ENCODE measurements at regions not wholly inside any gene's neighbourhood (a gene's known extent, or its start where the extent isn't known, plus 50 kb on each side); places are given as distances from the start of the nearest gene placed in this dataset.
A peak's percentile ranks its signal among the peaks of the same experiment; 100 is the strongest.

DNA sequence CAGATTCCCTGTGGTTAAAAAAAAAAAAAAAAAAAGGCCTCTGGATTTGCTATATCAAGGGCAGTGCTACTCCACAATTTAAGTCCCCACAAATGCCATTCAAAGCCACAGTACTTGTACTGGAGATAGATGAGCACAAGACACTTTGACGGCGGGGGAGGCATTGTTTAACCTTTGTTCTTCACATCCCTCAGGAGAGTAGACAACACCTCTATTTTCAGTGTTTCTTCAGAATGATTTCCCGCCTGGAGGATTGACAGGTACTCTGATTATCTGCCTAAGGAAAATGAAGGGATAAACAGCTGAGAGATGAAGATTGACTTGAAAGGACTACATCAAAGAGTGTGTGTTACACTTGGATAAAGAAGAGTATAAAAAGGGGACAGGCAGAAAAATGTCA is 58.7 kb downstream of the OTOL1 start:
- H3K23ac ChIP-seq (ENCODE audit: low read length) = no peak overlapping the region
- no peak overlapping the region for H4K8ac ChIP-seq (ENCODE audit: low read depth, low read length)
- no peaks in the 10 kb centered on the region for H3K79me2 ChIP-seq (ENCODE audit: control insufficient read depth, insufficient read depth, low read length)
- H3K9ac ChIP-seq (ENCODE audit: low read length) = no peak overlapping the region
- no peak overlapping the region for H3K27ac ChIP-seq (ENCODE audit: low read depth, low read length)
- no peaks in the 10 kb centered on the region for H3K27me3 ChIP-seq (ENCODE audit: insufficient read depth, low read length, poor library complexity)
- no peak overlapping the region for H3K4me2 ChIP-seq (ENCODE audit: low read length)
- H3K4me1 ChIP-seq (ENCODE audit: control insufficient read depth, low read depth, low read length) = peaks cover 10% of the 10 kb centered on the region
- H3K18ac ChIP-seq (ENCODE audit: low read length) = no peak overlapping the region
- no peak overlapping the region for H2AK5ac ChIP-seq (ENCODE audit: low read length)
- H3K36me3 ChIP-seq (ENCODE audit: control insufficient read depth, insufficient read depth, low read length) = no peaks in the 10 kb centered on the region
- no peak overlapping the region for H3K4ac ChIP-seq (ENCODE audit: low read depth, low read length)
- DNase-seq = no peak
- no peak overlapping the region for H3K4me3 ChIP-seq (ENCODE audit: low read length)
- H3K56ac ChIP-seq (ENCODE audit: low read length) = no peak overlapping the region
- H4K5ac ChIP-seq (ENCODE audit: low read length) = no peak overlapping the region
- WGBS (ENCODE audit: extremely low coverage, insufficient coverage, low lambda C conversion rate) = no CpG with 5 or more reads among the region's 3 CpGs
- no peak overlapping the region for H2BK120ac ChIP-seq (ENCODE audit: low read depth, low read length)
- H3K79me1 ChIP-seq (ENCODE audit: low read length) = no peaks in the 10 kb centered on the region
- no peak overlapping the region for H2BK15ac ChIP-seq (replicated peaks; ENCODE audit: low read depth)
- no peak overlapping the region for H2BK5ac ChIP-seq (ENCODE audit: low read length)

DNA sequence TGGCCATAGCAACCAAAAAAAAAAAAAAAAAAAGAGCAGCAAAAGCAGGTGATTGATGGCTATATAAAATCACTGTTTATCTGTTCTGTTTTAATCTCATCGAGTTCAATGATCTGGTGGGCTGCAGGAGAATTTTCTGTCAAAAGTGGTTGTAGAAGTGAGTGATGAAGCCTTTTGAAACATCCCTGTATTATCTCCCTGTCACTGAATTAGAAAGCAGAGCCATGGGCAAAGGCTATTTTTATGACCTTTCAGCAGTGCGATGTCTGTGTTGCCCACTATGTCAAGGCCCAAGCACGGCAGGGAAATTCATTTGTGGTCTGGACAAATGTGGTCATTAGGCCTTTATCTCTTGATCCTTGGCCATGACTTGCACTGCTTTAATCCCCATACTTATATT is 59.9 kb downstream of the OTOL1 start:
- H3K79me2 ChIP-seq (ENCODE audit: control insufficient read depth, insufficient read depth, low read length) = no peaks in the 10 kb centered on the region
- H3K36me3 ChIP-seq (ENCODE audit: control insufficient read depth, insufficient read depth, low read length) = no peaks in the 10 kb centered on the region
- no peak overlapping the region for H2BK15ac ChIP-seq (replicated peaks; ENCODE audit: low read depth)
- H3K4me3 ChIP-seq (ENCODE audit: low read length) = no peak overlapping the region
- H4K5ac ChIP-seq (ENCODE audit: low read length) = no peak overlapping the region
- no peaks in the 10 kb centered on the region for H3K27me3 ChIP-seq (ENCODE audit: insufficient read depth, low read length, poor library complexity)
- H3K79me1 ChIP-seq (ENCODE audit: low read length) = no peaks in the 10 kb centered on the region
- H4K8ac ChIP-seq (ENCODE audit: low read depth, low read length) = no peak overlapping the region
- no peak overlapping the region for H2BK5ac ChIP-seq (ENCODE audit: low read length)
- WGBS (ENCODE audit: extremely low coverage, insufficient coverage, low lambda C conversion rate) = no CpG with 5 or more reads among the region's 3 CpGs
- no peak overlapping the region for H3K23ac ChIP-seq (ENCODE audit: low read length)
- H3K4ac ChIP-seq (ENCODE audit: low read depth, low read length) = no peak overlapping the region
- H2AK5ac ChIP-seq (ENCODE audit: low read length) = no peak overlapping the region
- no peak overlapping the region for H3K27ac ChIP-seq (ENCODE audit: low read depth, low read length)
- no peak overlapping the region for H3K56ac ChIP-seq (ENCODE audit: low read length)
- no peak overlapping the region for H3K4me2 ChIP-seq (ENCODE audit: low read length)
- H3K4me1 ChIP-seq (ENCODE audit: control insufficient read depth, low read depth, low read length) = peaks cover 10% of the 10 kb centered on the region
- H3K18ac ChIP-seq (ENCODE audit: low read length) = no peak overlapping the region
- DNase-seq = no peak
- H3K9ac ChIP-seq (ENCODE audit: low read length) = no peak overlapping the region
- H2BK120ac ChIP-seq (ENCODE audit: low read depth, low read length) = no peak overlapping the region

DNA sequence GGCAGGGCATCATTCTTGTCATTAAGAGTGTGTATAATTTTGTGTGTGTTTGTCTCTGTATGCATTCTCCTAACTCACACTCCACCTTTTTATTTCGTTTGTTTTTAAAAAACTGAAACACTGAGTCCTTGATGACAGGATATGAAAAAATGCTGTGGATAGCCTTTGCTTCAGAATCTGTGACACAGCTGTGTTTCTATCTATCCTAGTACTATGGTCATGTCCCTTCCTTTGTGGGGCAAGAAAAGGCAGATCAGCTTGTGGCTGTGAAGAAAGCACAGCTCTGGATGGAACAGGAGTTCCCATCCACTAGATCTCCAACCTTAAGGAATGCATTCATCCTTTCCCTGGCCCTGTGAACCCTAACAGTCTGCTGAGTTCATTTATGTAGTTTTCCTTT is 60.3 kb downstream of the OTOL1 start:
- Histone ChIP-seq H3K79me2 (ENCODE audit: control insufficient read depth, insufficient read depth, low read length) (no peaks in the 10 kb centered on the region), H2BK120ac (ENCODE audit: low read depth, low read length) (no peak overlapping the region), H3K79me1 (ENCODE audit: low read length) (no peaks in the 10 kb centered on the region), H3K4me1 (ENCODE audit: control insufficient read depth, low read depth, low read length) (peaks cover 8% of the 10 kb centered on the region), H3K4ac (ENCODE audit: low read depth, low read length) (no peak overlapping the region), H3K4me2 (ENCODE audit: low read length) (no peak overlapping the region), H3K27me3 (ENCODE audit: insufficient read depth, low read length, poor library complexity) (no peaks in the 10 kb centered on the region), H2BK15ac (replicated peaks; ENCODE audit: low read depth) (no peak overlapping the region), H3K23ac (ENCODE audit: low read length) (no peak overlapping the region), H3K27ac (ENCODE audit: low read depth, low read length) (no peak overlapping the region), H3K9ac (ENCODE audit: low read length) (no peak overlapping the region), H2AK5ac (ENCODE audit: low read length) (no peak overlapping the region), H2BK5ac (ENCODE audit: low read length) (no peak overlapping the region), H3K4me3 (ENCODE audit: low read length) (no peak overlapping the region), H3K36me3 (ENCODE audit: control insufficient read depth, insufficient read depth, low read length) (no peaks in the 10 kb centered on the region), H4K5ac (ENCODE audit: low read length) (no peak overlapping the region), H4K8ac (ENCODE audit: low read depth, low read length) (no peak overlapping the region), H3K56ac (ENCODE audit: low read length) (no peak overlapping the region), H3K18ac (ENCODE audit: low read length) (no peak overlapping the region)
- no peak for DNase-seq
- no CpG with 5 or more reads among the region's 1 CpG for WGBS (ENCODE audit: extremely low coverage, insufficient coverage, low lambda C conversion rate)

DNA sequence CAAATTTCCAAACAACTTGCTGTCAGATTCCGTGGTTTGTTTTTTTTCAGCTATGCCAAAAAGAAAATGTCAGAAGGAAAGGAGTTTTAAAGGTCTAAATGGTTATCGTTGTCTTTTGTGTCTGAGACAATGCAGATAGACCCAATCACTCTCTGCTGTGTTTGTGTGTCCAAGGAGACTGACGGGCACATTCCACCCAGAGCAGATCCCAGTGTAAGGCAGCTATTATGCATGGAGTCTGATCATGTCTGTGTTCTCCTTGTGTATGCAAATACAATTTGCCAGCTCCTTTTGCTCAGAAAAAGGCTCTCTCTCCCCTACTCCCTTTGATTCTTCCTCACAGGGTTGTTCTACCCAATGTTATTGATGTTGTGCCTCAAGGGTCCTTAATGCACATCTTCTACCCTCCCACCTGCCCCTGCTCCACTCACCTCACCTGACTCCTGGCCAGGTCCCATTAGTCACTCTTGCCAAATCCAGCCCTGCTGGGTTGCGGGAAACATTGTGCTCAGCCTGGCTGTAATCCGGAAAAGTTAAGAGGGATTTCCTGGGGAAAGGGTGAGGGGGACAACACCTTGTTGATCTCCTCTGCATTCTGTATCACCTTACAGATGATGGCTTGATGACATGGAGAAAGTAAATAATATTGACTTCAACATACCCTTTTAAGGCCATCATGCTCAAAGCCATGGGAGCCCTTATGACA is 61.0 kb downstream of the OTOL1 start:
- H3K79me2 ChIP-seq (ENCODE audit: control insufficient read depth, insufficient read depth, low read length) = no peaks in the 10 kb centered on the region
- no peak overlapping the region for H3K4me3 ChIP-seq (ENCODE audit: low read length)
- no peaks in the 10 kb centered on the region for H3K36me3 ChIP-seq (ENCODE audit: control insufficient read depth, insufficient read depth, low read length)
- no peak overlapping the region for H3K18ac ChIP-seq (ENCODE audit: low read length)
- no peak for DNase-seq
- H2BK15ac ChIP-seq (replicated peaks; ENCODE audit: low read depth) = no peak overlapping the region
- no peak overlapping the region for H2AK5ac ChIP-seq (ENCODE audit: low read length)
- H3K27ac ChIP-seq (ENCODE audit: low read depth, low read length) = no peak overlapping the region
- H3K9ac ChIP-seq (ENCODE audit: low read length) = no peak overlapping the region
- no peak overlapping the region for H3K4ac ChIP-seq (ENCODE audit: low read depth, low read length)
- no CpG with 5 or more reads among the region's 5 CpGs for WGBS (ENCODE audit: extremely low coverage, insufficient coverage, low lambda C conversion rate)
- no peak overlapping the region for H3K4me2 ChIP-seq (ENCODE audit: low read length)
- H3K56ac ChIP-seq (ENCODE audit: low read length) = no peak overlapping the region
- H3K23ac ChIP-seq (ENCODE audit: low read length) = no peak overlapping the region
- H2BK5ac ChIP-seq (ENCODE audit: low read length) = no peak overlapping the region
- no peaks in the 10 kb centered on the region for H3K27me3 ChIP-seq (ENCODE audit: insufficient read depth, low read length, poor library complexity)
- no peak overlapping the region for H2BK120ac ChIP-seq (ENCODE audit: low read depth, low read length)
- no peak overlapping the region for H4K8ac ChIP-seq (ENCODE audit: low read depth, low read length)
- no peaks in the 10 kb centered on the region for H3K79me1 ChIP-seq (ENCODE audit: low read length)
- peaks cover 6% of the 10 kb centered on the region for H3K4me1 ChIP-seq (ENCODE audit: control insufficient read depth, low read depth, low read length)
- no peak overlapping the region for H4K5ac ChIP-seq (ENCODE audit: low read length)

DNA sequence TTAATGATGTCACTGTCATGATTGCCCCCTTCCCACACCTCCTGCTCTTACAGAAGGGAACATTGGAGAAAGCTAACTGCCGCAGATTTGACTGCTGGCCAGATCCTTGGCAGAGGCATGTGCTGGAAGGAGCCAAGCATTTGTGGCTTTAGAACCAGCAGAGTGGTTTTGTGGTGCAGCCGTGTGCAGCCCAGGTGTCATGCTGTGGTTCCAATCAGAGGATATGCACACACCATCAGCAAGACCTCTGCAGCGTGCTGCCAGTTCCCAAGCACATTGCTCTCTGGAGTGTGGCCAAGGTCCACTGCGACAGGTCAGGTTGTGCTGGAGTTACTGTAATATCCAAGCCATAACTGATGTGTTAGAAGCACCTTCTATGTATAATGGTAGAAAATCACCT is 61.6 kb downstream of the OTOL1 start:
- Histone ChIP-seq H4K8ac (ENCODE audit: low read depth, low read length) (no peak overlapping the region), H2BK15ac (replicated peaks; ENCODE audit: low read depth) (no peak overlapping the region), H3K4me1 (ENCODE audit: control insufficient read depth, low read depth, low read length) (peaks cover 2% of the 10 kb centered on the region), H3K27ac (ENCODE audit: low read depth, low read length) (no peak overlapping the region), H3K27me3 (ENCODE audit: insufficient read depth, low read length, poor library complexity) (no peaks in the 10 kb centered on the region), H2AK5ac (ENCODE audit: low read length) (no peak overlapping the region), H3K4ac (ENCODE audit: low read depth, low read length) (no peak overlapping the region), H3K4me2 (ENCODE audit: low read length) (no peak overlapping the region), H3K56ac (ENCODE audit: low read length) (peak overlapping the region; percentile 1), H3K18ac (ENCODE audit: low read length) (no peak overlapping the region), H4K5ac (ENCODE audit: low read length) (no peak overlapping the region), H3K23ac (ENCODE audit: low read length) (no peak overlapping the region), H3K79me1 (ENCODE audit: low read length) (no peaks in the 10 kb centered on the region), H3K9ac (ENCODE audit: low read length) (no peak overlapping the region), H2BK120ac (ENCODE audit: low read depth, low read length) (no peak overlapping the region), H2BK5ac (ENCODE audit: low read length) (no peak overlapping the region), H3K4me3 (ENCODE audit: low read length) (no peak overlapping the region), H3K79me2 (ENCODE audit: control insufficient read depth, insufficient read depth, low read length) (no peaks in the 10 kb centered on the region), H3K36me3 (ENCODE audit: control insufficient read depth, insufficient read depth, low read length) (no peaks in the 10 kb centered on the region)
- no CpG with 5 or more reads among the region's 4 CpGs for WGBS (ENCODE audit: extremely low coverage, insufficient coverage, low lambda C conversion rate)
- DNase-seq = no peak
